ENCODE measurements at regions not wholly inside any gene's neighbourhood (a gene's known extent, or its start where the extent isn't known, plus 50 kb on each side); places are given as distances from the start of the nearest gene placed in this dataset.

DNA sequence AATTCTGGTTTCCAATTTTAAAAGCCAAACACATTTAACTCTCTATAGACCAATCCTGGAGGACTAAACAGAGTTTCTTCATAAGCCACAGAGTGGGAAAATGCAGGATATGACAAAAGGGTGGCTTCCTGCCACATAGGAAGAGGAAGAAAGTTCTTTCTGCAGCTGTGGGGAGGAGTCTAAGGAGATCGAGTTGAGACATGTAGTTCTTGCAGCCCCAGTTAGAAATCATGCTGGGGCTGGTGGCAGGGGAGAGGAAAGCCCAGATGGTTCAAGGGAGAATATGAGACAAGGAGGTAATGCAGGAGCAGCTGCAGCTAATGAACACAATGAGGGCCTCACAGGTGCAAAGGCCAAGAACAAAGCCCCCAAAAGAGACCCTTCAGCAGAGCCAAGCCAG is 85.0 kb upstream of the ARID2 start:
- TF ChIP-seq, protein P1, sequence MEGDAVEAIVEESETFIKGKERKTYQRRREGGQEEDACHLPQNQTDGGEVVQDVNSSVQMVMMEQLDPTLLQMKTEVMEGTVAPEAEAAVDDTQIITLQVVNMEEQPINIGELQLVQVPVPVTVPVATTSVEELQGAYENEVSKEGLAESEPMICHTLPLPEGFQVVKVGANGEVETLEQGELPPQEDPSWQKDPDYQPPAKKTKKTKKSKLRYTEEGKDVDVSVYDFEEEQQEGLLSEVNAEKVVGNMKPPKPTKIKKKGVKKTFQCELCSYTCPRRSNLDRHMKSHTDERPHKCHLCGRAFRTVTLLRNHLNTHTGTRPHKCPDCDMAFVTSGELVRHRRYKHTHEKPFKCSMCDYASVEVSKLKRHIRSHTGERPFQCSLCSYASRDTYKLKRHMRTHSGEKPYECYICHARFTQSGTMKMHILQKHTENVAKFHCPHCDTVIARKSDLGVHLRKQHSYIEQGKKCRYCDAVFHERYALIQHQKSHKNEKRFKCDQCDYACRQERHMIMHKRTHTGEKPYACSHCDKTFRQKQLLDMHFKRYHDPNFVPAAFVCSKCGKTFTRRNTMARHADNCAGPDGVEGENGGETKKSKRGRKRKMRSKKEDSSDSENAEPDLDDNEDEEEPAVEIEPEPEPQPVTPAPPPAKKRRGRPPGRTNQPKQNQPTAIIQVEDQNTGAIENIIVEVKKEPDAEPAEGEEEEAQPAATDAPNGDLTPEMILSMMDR (IDR thresholded peaks at IDR 0.05 in 4 of 5, conservative IDR thresholded peaks at IDR 0.05 in 1 of 5), result no peak
- TF ChIP-seq POLR2A (IDR thresholded peaks at IDR 0.05), result no peak
